GM13976 (cell line): ENCODE measurements at regions not wholly inside any gene's neighbourhood (a gene's known extent, or its start where the extent isn't known, plus 50 kb on each side); places are given as distances from the start of the nearest gene placed in this dataset.

Experiments
- DNase-seq: peaks from one replicate; pipeline ENCODE4 v3.0.0; 2012; ENCODE audit warnings: low spot score
- in situ Hi-C: fragments of 300-500 bp; cut with MboI; formaldehyde crosslinking; loops from one replicate; pipeline ENCODE4 v1.12.0; 2022; ENCODE audit warnings: low sequenced_read_pairs, mixed read lengths, inconsistent platforms; ENCODE audit not compliant: unreplicated experiment
- TF ChIP-seq, protein P1 (sequence below): IDR thresholded peaks from 2 replicates; pipeline ENCODE4 v1.5.1; 2012; ENCODE audit warnings: borderline replicate concordance, mild to moderate bottlenecking; ENCODE audit not compliant: insufficient read depth; ENCODE audit errors: extremely low read depth, missing control alignments, control extremely low read depth

DNA sequence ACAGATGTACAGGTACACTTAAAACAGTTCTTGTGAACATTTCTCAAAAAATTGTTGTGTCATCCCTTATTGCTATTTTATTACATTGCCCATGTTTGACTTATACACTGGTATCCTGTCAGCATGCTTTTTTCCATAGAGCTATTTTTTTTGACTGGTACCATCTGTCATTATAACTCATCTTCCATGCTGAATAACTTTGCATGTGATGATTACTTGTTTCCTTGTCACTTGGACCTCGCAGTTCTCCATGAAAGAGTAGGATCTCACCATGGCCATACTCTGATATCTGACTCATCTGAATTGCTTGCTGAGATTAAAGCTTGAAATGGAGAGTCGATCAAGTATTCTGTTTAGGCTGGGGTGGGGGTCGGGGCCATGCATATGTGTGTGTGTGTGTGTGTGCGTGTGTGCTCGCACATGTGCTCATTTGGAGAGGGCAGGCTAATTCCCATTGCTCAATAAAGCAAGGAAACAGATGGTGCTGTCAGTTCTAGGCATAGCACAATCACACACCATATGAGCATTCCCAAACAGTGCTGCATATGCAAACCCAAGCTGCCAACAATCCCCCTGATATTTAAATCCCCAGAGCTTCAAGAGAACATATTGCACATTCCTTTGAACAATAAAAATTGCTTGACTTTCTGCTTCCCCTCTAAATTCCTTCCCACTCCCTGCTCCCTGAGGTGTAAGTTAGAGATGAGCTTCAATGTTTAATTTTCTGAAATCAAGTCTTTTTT lies 62.9 kb downstream of the NHLRC3 start:
- no peak for DNase-seq
- TF ChIP-seq, protein P1, sequence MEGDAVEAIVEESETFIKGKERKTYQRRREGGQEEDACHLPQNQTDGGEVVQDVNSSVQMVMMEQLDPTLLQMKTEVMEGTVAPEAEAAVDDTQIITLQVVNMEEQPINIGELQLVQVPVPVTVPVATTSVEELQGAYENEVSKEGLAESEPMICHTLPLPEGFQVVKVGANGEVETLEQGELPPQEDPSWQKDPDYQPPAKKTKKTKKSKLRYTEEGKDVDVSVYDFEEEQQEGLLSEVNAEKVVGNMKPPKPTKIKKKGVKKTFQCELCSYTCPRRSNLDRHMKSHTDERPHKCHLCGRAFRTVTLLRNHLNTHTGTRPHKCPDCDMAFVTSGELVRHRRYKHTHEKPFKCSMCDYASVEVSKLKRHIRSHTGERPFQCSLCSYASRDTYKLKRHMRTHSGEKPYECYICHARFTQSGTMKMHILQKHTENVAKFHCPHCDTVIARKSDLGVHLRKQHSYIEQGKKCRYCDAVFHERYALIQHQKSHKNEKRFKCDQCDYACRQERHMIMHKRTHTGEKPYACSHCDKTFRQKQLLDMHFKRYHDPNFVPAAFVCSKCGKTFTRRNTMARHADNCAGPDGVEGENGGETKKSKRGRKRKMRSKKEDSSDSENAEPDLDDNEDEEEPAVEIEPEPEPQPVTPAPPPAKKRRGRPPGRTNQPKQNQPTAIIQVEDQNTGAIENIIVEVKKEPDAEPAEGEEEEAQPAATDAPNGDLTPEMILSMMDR = no peak
- in situ Hi-C loops = no loop called here

DNA sequence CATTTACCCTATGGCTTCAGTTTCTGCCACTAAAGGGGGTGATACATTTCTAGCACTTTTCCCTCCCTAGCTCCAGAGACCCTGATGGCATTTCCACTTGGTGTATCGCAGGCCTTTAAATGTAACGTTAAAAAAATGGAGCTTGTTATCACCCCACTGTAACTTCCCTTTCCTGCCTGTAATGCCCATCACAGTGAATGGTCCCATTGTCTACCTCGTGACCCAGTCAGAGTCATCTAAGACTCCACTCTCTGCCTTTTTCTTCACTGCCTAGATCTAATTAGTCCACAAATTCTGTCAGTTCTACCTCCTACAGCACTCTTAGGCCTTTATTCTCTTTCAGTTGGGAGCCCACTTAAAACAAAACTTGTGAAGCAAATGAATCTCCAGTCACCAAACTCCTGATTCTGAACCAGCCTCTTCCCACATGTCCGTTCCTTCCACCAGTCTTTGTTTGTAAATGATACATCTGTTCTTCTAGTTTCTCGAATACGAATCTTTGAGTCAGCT lies 64.8 kb downstream of the NHLRC3 start:
- in situ Hi-C loops = no loop called here
- DNase-seq = no peak
- TF ChIP-seq, protein P1 = no peak

DNA sequence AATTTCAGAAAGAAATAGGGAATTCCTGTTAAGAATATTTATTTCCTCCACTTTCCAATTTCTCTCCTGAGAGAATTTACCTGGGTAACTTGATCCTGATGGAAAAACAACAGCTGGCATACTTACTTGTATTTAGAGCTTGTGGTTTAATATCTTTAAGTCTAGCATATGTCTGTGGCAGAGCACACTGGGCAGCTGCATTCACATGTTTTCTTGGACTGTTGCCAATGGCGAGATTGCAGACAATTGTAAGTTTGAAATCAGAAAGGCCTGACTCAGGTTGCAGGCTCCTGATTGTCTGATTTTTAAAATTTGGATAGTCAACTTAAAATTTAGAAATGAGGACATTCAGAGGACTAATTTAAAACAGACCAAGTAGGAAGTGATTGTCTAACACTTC lies 66.9 kb downstream of the NHLRC3 start:
- in situ Hi-C loops = no loop called here
- DNase-seq = no peak
- TF ChIP-seq, protein P1 = no peak

DNA sequence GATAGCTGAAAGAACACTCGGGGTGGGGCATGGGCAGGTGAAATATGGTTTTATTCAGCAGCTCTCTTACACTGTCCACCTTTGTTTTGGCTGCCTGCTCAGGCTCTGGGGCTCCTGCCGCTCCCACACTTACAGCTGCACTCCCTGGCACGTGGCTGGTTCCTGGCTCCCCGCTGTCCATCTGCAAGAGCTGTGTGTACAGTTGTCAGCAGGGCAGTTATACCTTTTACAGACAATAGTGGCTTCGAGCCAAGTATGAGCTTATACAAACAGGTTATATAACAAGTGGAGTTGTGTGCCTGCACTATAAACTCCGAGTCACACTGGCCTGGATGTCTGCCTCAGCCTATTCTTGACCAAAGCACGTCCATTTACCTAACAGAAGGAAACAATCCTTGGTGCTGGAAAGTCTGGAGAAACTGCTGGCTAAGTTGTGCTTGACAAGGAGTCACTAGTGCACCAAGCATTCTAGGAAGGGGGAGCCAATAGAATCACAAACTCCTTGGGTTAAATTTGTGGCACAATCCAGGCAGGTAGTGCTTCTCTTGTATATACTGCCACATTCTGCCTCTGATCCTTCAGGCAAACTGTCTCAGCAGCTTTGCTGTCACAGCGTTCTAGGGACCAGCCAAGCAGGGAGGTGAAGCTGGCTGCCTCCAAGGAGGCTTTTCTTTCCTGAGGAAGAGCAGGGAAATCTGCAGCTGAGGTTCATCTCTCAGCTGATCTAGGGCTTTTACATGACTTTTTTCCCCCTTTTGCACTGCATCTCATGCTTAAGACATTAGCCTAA lies 68.2 kb downstream of the NHLRC3 start:
- in situ Hi-C loops = no loop called here
- no peak for DNase-seq
- TF ChIP-seq, protein P1 = no peak

DNA sequence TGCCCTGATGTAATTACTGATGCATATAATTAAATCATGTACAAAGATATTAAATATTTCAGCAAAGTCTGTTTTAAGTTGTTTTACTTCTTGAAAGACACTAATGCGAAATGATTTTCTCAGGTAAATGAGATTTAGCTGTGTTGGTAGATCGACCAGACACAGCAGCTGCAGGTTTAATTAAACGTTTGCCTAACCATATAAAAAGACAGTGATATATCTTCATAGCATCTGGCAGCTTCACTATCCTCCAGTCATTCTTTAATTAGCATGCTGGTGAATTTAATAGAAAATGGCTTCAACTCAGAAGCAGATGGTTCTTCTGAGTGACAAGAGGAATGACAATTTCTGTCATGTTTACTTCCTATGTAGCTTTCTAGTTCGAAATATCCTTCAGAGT lies 69.3 kb downstream of the NHLRC3 start:
- DNase-seq = no peak
- TF ChIP-seq, protein P1 = no peak
- in situ Hi-C loops = no loop called here

DNA sequence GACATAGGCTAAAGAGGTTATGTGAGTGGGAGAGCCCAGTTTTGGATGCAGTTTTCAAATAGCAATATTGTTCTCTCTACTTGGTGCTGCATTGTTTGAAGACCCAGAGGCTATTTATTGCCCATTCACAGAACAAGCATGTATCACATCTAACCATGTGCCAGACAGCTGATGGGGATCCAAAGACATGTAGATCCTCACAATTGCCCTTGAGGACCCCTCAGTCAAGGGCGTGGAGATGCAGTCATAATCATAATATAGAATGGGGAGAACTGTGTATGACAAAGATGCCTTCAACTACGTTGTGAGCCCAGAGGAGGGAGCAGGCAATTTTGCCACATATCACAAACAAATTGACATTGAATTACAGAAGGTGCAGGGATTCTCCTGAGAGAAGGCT lies 70.5 kb downstream of the NHLRC3 start:
- DNase-seq = no peak
- TF ChIP-seq, protein P1 = no peak
- in situ Hi-C loops = no loop called here
